Fibroblast of lung (primary cell): ENCODE measurements at regions not wholly inside any gene's neighbourhood (a gene's known extent, or its start where the extent isn't known, plus 50 kb on each side); places are given as distances from the start of the nearest gene placed in this dataset.
A peak's percentile ranks its signal among the peaks of the same experiment; 100 is the strongest.

ENCODE experiments used
- DNase-seq, 2 donors: peaks; one replicate each; pipeline versions ENCODE4 v3.0.0 to v3.0.0-alpha.2; 2010; ENCODE audit warnings: low read depth in 2 of 2
- H2AFZ ChIP-seq: 2 replicates; pipeline ENCODE4 v1.5.1; 2012; ENCODE audit warnings: low read length, control low read depth, inconsistent platforms
- H3K27ac ChIP-seq: 2 replicates; pipeline ENCODE4 v1.5.1; 2011; ENCODE audit warnings: low read length, control low read depth; ENCODE audit not compliant: insufficient read depth
- H3K27me3 ChIP-seq: 2 replicates; pipeline ENCODE4 v1.5.1; 2011; ENCODE audit warnings: mild to moderate bottlenecking, low read length; ENCODE audit not compliant: control insufficient read depth, insufficient read depth
- H3K36me3 ChIP-seq: 2 replicates; pipeline ENCODE4 v1.5.1; 2011; ENCODE audit warnings: low read length; ENCODE audit not compliant: control insufficient read depth, insufficient read depth
- H3K4me1 ChIP-seq: 2 replicates; pipeline ENCODE4 v1.5.1; 2011; ENCODE audit warnings: low read length; ENCODE audit not compliant: control insufficient read depth, insufficient read depth; ENCODE audit errors: extremely low read depth
- H3K4me2 ChIP-seq: 2 replicates; pipeline ENCODE4 v1.5.1; 2011; ENCODE audit warnings: low read length, control low read depth; ENCODE audit not compliant: insufficient read depth; ENCODE audit errors: extremely low read depth
- H3K4me3 ChIP-seq, 4 experiments: fragments of 200-600 bp in 1 of 4; sonication (generic) in 1 of 4; replicated peaks in 1 of 4; 2 replicates each; pipeline ENCODE4 v1.5.1; 2011 to 2016; ENCODE audit warnings: low read length in 4 of 4, low read depth in 3 of 4, mild to moderate bottlenecking in 3 of 4, control low read depth in 2 of 4, inconsistent platforms in 1 of 4, mixed read lengths in 1 of 4; ENCODE audit not compliant: insufficient read depth in 1 of 4; ENCODE audit errors: control extremely low read depth in 1 of 4
- H3K79me2 ChIP-seq: 2 replicates; pipeline ENCODE4 v1.5.1; 2012; ENCODE audit warnings: mild to moderate bottlenecking, low read length, inconsistent platforms; ENCODE audit not compliant: control insufficient read depth, insufficient read depth
- H3K9ac ChIP-seq: 2 replicates; pipeline ENCODE4 v1.5.1; 2011; ENCODE audit warnings: mild to moderate bottlenecking, low read length, control low read depth; ENCODE audit not compliant: insufficient read depth
- H3K9me3 ChIP-seq: 2 replicates; pipeline ENCODE4 v1.5.1; 2012; ENCODE audit warnings: low read depth, low read length; ENCODE audit not compliant: control insufficient read depth, insufficient read depth
- H4K20me1 ChIP-seq: 2 replicates; pipeline ENCODE4 v1.5.1; 2011; ENCODE audit warnings: low read length; ENCODE audit not compliant: control insufficient read depth, insufficient read depth; ENCODE audit errors: extremely low read depth
- CTCF ChIP-seq, 2 donors: IDR thresholded peaks in 1 of 2; conservative IDR thresholded peaks in 1 of 2; 1 replicate in 1 of 2; 2 replicates in 1 of 2; pipeline ENCODE4 v1.5.1; 2011 to 2012; ENCODE audit warnings: low read length in 2 of 2, control low read depth in 1 of 2, inconsistent platforms in 1 of 2, low read depth in 1 of 2, mild to moderate bottlenecking in 1 of 2
- EZH2 ChIP-seq: IDR thresholded peaks from 2 replicates; pipeline ENCODE4 v1.5.1; 2012; ENCODE audit warnings: low read length, control low read depth, mild to moderate bottlenecking; ENCODE audit errors: missing control alignments

GRCh38 chr1:181180407-181181031 lies 92.0 kb downstream of the IER5 start:
- H3K27me3 ChIP-seq, result peaks cover 14% of the 10 kb centered on the region
- H3K9me3 ChIP-seq, result no peaks in the 10 kb centered on the region
- H3K27ac ChIP-seq, result no peak overlapping the region
- H3K36me3 ChIP-seq, result no peaks in the 10 kb centered on the region
- H2AFZ ChIP-seq, result no peak overlapping the region
- TF ChIP-seq CTCF (conservative IDR thresholded peaks at IDR 0.05 in 1 of 2, IDR thresholded peaks at IDR 0.05 in 1 of 2; ENCODE audit: low read depth in 1 of 2, low read length in 2 of 2), result no peak
- no peak for TF ChIP-seq EZH2
- no peaks in the 10 kb centered on the region for H4K20me1 ChIP-seq
- H3K4me2 ChIP-seq, result peak overlapping the region; percentile 15
- H3K4me3 ChIP-seq, result peak overlapping the region in 1 of 4 experiments; percentile 7
- no peaks in the 10 kb centered on the region for H3K79me2 ChIP-seq
- H3K4me1 ChIP-seq, result no peaks in the 10 kb centered on the region
- DNase-seq, result no peak
- H3K9ac ChIP-seq, result no peak overlapping the region

- no peak for DNase-seq
- Histone ChIP-seq H3K9ac (no peak overlapping the region), H3K79me2 (no peaks in the 10 kb centered on the region), H3K4me1 (no peaks in the 10 kb centered on the region), H3K27me3 (peaks cover 14% of the 10 kb centered on the region), H3K36me3 (no peaks in the 10 kb centered on the region), H3K27ac (no peak overlapping the region), H2AFZ (no peak overlapping the region), H3K4me2 (no peak overlapping the region), H3K9me3 (no peaks in the 10 kb centered on the region), H4K20me1 (no peaks in the 10 kb centered on the region), H3K4me3 (no peak overlapping the region)
- TF ChIP-seq CTCF (conservative IDR thresholded peaks at IDR 0.05 in 1 of 2, IDR thresholded peaks at IDR 0.05 in 1 of 2; ENCODE audit: low read depth in 1 of 2, low read length in 2 of 2) (no peak), EZH2 (no peak)
These were observed 93.5 kb downstream of the IER5 start for GRCh38 chr1:181181792-181182585.

- H3K79me2 ChIP-seq, result no peaks in the 10 kb centered on the region
- no peak overlapping the region for H2AFZ ChIP-seq
- TF ChIP-seq CTCF (conservative IDR thresholded peaks at IDR 0.05 in 1 of 2, IDR thresholded peaks at IDR 0.05 in 1 of 2; ENCODE audit: low read depth in 1 of 2, low read length in 2 of 2) (no peak), EZH2 (no peak)
- H3K9ac ChIP-seq, result no peak overlapping the region
- no peaks in the 10 kb centered on the region for H3K4me1 ChIP-seq
- H3K27me3 ChIP-seq, result peaks cover 14% of the 10 kb centered on the region
- no peak overlapping the region for H3K4me2 ChIP-seq
- no peak overlapping the region for H3K27ac ChIP-seq
- H4K20me1 ChIP-seq, result no peaks in the 10 kb centered on the region
- no peak overlapping the region for H3K4me3 ChIP-seq
- DNase-seq, result no peak
- no peaks in the 10 kb centered on the region for H3K9me3 ChIP-seq
- H3K36me3 ChIP-seq, result no peaks in the 10 kb centered on the region
These were observed 96.1 kb downstream of the IER5 start for GRCh38 chr1:181184621-181185020.
